Astrocyte of the cerebellum (primary cell): ENCODE measurements at regions not wholly inside any gene's neighbourhood (a gene's known extent, or its start where the extent isn't known, plus 50 kb on each side); places are given as distances from the start of the nearest gene placed in this dataset.
"Not testable (repeated sequence)": the region's sequence is repeated elsewhere in the genome, so short reads cannot be mapped to it uniquely, and the experiment has no call there.

Experiments used
- DNase-seq: peaks from one replicate; pipeline ENCODE4 v3.0.0-alpha.2; 2011; ENCODE audit warnings: low read depth
- H3K4me3 ChIP-seq: 2 replicates; pipeline ENCODE4 v1.5.1; 2011; ENCODE audit warnings: mild to moderate bottlenecking, low read depth, low read length, moderate library complexity
- in situ Hi-C: cut with HindIII; loops from 2 replicates; pipeline ENCODE4 v1.10.0; 2017; ENCODE audit warnings: low sequenced_read_pairs
- TF ChIP-seq, protein P1 (sequence below): IDR thresholded peaks from 2 replicates; pipeline ENCODE4 v1.5.1; 2012; ENCODE audit warnings: low read length, low read depth, moderate library complexity, mild to moderate bottlenecking; ENCODE audit errors: missing control alignments

- in situ Hi-C loops = no loop called here
These were observed 283.8 kb upstream of the CA10 start for GRCh38 chr17:52442350-52442749.

DNA sequence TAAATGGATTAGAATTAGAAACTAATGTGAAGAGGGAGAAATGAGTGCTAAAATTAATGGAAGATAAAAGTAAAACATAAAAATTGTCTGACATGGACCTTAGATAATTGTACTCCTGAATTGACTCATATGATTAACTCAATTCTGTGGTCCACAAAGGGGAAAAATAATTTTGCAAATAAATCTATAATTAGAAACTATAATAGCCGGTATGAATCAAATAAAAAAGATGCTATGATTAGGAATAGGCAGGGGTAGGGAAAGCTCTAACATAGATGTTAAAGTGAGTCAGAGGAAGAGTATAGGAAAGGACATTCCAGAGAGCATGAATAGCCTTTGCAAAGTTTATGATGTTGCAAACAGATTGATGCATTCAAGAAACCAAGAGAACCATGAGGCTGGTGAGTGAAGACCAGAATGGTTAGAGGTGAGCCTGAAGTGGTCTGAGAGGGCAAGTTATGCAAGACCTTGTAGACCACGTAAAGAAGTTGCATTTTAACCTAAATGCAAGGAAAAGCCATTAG lies 262.1 kb upstream of the CA10 start:
- no peak for DNase-seq
- TF ChIP-seq, protein P1, sequence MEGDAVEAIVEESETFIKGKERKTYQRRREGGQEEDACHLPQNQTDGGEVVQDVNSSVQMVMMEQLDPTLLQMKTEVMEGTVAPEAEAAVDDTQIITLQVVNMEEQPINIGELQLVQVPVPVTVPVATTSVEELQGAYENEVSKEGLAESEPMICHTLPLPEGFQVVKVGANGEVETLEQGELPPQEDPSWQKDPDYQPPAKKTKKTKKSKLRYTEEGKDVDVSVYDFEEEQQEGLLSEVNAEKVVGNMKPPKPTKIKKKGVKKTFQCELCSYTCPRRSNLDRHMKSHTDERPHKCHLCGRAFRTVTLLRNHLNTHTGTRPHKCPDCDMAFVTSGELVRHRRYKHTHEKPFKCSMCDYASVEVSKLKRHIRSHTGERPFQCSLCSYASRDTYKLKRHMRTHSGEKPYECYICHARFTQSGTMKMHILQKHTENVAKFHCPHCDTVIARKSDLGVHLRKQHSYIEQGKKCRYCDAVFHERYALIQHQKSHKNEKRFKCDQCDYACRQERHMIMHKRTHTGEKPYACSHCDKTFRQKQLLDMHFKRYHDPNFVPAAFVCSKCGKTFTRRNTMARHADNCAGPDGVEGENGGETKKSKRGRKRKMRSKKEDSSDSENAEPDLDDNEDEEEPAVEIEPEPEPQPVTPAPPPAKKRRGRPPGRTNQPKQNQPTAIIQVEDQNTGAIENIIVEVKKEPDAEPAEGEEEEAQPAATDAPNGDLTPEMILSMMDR = no peak
- no peak overlapping the region for H3K4me3 ChIP-seq
- in situ Hi-C loops = no loop called here

More at GRCh38 chr17:52442350-52442749, 283.8 kb upstream of the CA10 start:
- no peak overlapping the region for H3K4me3 ChIP-seq
- no peak for DNase-seq
- TF ChIP-seq, protein P1 = no peak

- TF ChIP-seq, protein P1 = no peak
- DNase-seq = no peak
- in situ Hi-C loops = no loop called here
- H3K4me3 ChIP-seq = no peak overlapping the region
These were observed 260.7 kb upstream of the CA10 start for GRCh38 chr17:52419229-52419641.

DNA sequence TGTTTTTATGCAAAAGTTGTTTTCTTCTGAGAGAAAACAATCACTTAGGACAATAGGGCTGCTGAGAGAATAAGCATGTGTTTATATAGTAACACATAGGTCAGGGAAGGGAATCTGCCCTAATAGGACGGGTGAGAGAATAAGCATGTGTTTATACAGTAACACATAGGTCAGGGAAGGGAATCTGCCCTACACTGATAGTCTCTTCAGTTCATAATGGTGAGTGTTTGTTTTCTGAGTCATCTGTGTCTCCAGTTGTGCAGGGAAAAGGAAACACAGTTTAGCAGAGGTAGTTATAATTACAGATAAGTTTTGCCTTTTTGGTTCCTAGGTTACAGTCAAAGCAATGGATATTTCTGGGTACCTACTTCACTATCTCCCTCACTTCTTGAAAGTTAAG lies 252.3 kb upstream of the CA10 start:
- DNase-seq = no peak
- in situ Hi-C loops = no loop called here
- H3K4me3 ChIP-seq = no peak overlapping the region
- TF ChIP-seq, protein P1 = no peak

- in situ Hi-C loops, H3K4me3 ChIP-seq: not testable (repeated sequence)
These were observed 250.7 kb upstream of the CA10 start for GRCh38 chr17:52409222-52409621.

DNA sequence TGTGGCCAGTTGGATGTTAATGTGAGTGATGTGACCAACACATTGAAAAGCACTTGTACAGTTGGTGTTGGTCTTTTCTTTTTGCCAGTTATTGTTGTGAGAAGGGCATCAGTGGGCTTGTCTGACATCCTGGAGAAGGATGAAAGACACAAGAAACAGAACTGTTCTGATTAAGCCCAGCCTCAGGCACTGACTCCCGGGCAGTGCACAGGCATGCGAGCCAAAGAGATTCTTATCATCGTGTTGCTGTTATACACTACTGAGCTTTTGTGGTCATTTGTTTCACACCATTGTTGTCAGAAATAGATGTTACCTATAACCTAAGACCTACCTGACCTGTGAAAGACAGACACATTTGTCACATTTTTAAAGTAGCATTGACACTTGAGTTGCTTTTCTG lies 236.8 kb upstream of the CA10 start:
- in situ Hi-C loops = no loop called here
- DNase-seq = no peak
- TF ChIP-seq, protein P1 = no peak
- no peak overlapping the region for H3K4me3 ChIP-seq

More at GRCh38 chr17:52409222-52409621, 250.7 kb upstream of the CA10 start:
- not testable (repeated sequence) for DNase-seq

DNA sequence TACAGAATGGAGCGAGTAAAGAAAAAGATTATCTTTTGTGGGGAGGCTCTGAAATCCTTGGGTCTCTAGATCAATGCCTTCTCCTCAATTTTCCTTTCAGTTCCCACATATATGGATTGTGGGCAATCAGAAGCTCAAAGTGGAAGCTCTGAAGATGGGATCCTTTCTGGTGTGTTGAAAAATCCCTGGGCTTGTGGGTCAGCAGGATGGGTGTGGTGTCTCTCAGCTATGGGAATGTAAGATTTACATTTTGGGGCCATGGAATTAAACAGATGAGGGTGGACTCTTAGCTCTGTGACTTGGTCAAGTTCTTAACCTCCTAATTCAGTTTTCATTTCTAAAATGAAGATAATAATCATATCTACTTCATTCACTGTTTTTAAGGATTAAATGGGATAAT lies 231.9 kb upstream of the CA10 start:
- DNase-seq = no peak
- H3K4me3 ChIP-seq = no peak overlapping the region
- in situ Hi-C loops = no loop called here
- TF ChIP-seq, protein P1 = no peak
